Mesenchymal stem cell (in vitro differentiated cells and primary cell): ENCODE measurements at regions not wholly inside any gene's neighbourhood (a gene's known extent, or its start where the extent isn't known, plus 50 kb on each side); places are given as distances from the start of the nearest gene placed in this dataset.

Experiments
- DNase-seq: peaks from one replicate; pipeline ENCODE4 v3.0.0-alpha.2; 2013
- H2AFZ ChIP-seq: one replicate; pipeline ENCODE4 v1.6.1; 2013; ENCODE audit warnings: low read depth, mild to moderate bottlenecking, control low read depth, inconsistent platforms, low read length, moderate library complexity
- H2AK5ac ChIP-seq: 2 replicates; pipeline ENCODE4 v1.6.1; 2013; ENCODE audit warnings: low read length, moderate library complexity, mild to moderate bottlenecking, inconsistent platforms; ENCODE audit not compliant: severe bottlenecking
- H2BK120ac ChIP-seq: one replicate; pipeline ENCODE4 v1.6.1; 2013; ENCODE audit warnings: low read depth, mild to moderate bottlenecking, inconsistent platforms, low read length, moderate library complexity
- H2BK12ac ChIP-seq, 2 experiments: one replicate each; pipeline ENCODE4 v1.6.1; 2013; ENCODE audit warnings: inconsistent platforms in 2 of 2, low read length in 2 of 2, mild to moderate bottlenecking in 2 of 2, moderate library complexity in 2 of 2, control low read depth in 1 of 2
- H2BK15ac ChIP-seq: one replicate; pipeline ENCODE4 v1.6.1; 2013; ENCODE audit warnings: mild to moderate bottlenecking, low read depth, inconsistent platforms; ENCODE audit not compliant: poor library complexity, severe bottlenecking
- H2BK5ac ChIP-seq: 2 replicates; pipeline ENCODE4 v1.6.1; 2013; ENCODE audit warnings: low read depth, mild to moderate bottlenecking, low read length, control low read depth, inconsistent platforms; ENCODE audit not compliant: poor library complexity, severe bottlenecking
- H3K14ac ChIP-seq, 2 experiments: one replicate each; pipeline ENCODE4 v1.6.1; 2013; ENCODE audit warnings: inconsistent platforms in 2 of 2, low read length in 2 of 2, control low read depth in 1 of 2, mild to moderate bottlenecking in 1 of 2, moderate library complexity in 1 of 2
- H3K18ac ChIP-seq, 2 experiments: one replicate each; pipeline ENCODE4 v1.6.1; 2013; ENCODE audit warnings: inconsistent platforms in 2 of 2, low read length in 2 of 2, control low read depth in 1 of 2, low read depth in 1 of 2, mild to moderate bottlenecking in 1 of 2
- H3K23ac ChIP-seq, 2 experiments: one replicate each; pipeline ENCODE4 v1.6.1; 2013; ENCODE audit warnings: inconsistent platforms in 2 of 2, low read length in 2 of 2, mild to moderate bottlenecking in 2 of 2, moderate library complexity in 2 of 2, control low read depth in 1 of 2
- H3K27ac ChIP-seq: 2 replicates; pipeline ENCODE4 v1.5.1; 2013; ENCODE audit warnings: mild to moderate bottlenecking, moderate library complexity, low read length, control low read depth, inconsistent platforms; ENCODE audit not compliant: poor library complexity, severe bottlenecking
- H3K27me3 ChIP-seq, 2 experiments: 2 replicates each; pipeline versions ENCODE4 v1.6.1 to v1.7.0; 2013; ENCODE audit warnings: low read length in 2 of 2, mild to moderate bottlenecking in 2 of 2, moderate library complexity in 2 of 2, control low read depth in 1 of 2, inconsistent platforms in 1 of 2; ENCODE audit not compliant: control insufficient read depth in 1 of 2, insufficient read depth in 1 of 2
- H3K36me3 ChIP-seq, 2 experiments: 2 replicates each; pipeline versions ENCODE4 v1.6.1 to v1.7.0; 2013; ENCODE audit warnings: low read length in 2 of 2, control low read depth in 1 of 2, inconsistent platforms in 1 of 2, low read depth in 1 of 2, mild to moderate bottlenecking in 1 of 2; ENCODE audit not compliant: insufficient read depth in 2 of 2, control insufficient read depth in 1 of 2
- H3K4ac ChIP-seq, 2 experiments: one replicate each; pipeline ENCODE4 v1.6.1; 2013; ENCODE audit warnings: inconsistent platforms in 2 of 2, low read length in 2 of 2, mild to moderate bottlenecking in 2 of 2, moderate library complexity in 2 of 2, control low read depth in 1 of 2, low read depth in 1 of 2
- H3K4me1 ChIP-seq: 2 replicates; pipeline ENCODE4 v1.6.1; 2013; ENCODE audit warnings: low read depth, low read length, control low read depth; ENCODE audit not compliant: control insufficient read depth, insufficient read depth
- H3K4me2 ChIP-seq: 2 replicates; pipeline ENCODE4 v1.6.1; 2013; ENCODE audit warnings: low read length, mild to moderate bottlenecking, inconsistent platforms; ENCODE audit not compliant: poor library complexity, severe bottlenecking
- H3K4me3 ChIP-seq, 2 experiments: 2 replicates each; pipeline versions ENCODE4 v1.5.1 to v1.7.0; 2013; ENCODE audit warnings: low read length in 2 of 2, mild to moderate bottlenecking in 2 of 2, control low read depth in 1 of 2, low read depth in 1 of 2; ENCODE audit not compliant: insufficient read depth in 1 of 2
- H3K79me1 ChIP-seq: replicated peaks from 2 replicates; pipeline ENCODE4 v1.6.1; 2013; ENCODE audit warnings: mild to moderate bottlenecking, control low read depth, low read length, inconsistent platforms; ENCODE audit not compliant: poor library complexity, severe bottlenecking
- H3K9ac ChIP-seq: 2 replicates; pipeline ENCODE4 v1.7.0; 2013; ENCODE audit warnings: mild to moderate bottlenecking, low read length, moderate library complexity
- H3K9me3 ChIP-seq: 2 replicates; pipeline ENCODE4 v1.7.0; 2013; ENCODE audit warnings: mild to moderate bottlenecking, low read length; ENCODE audit not compliant: control insufficient read depth
- H4K8ac ChIP-seq: one replicate; pipeline ENCODE4 v1.6.1; 2013; ENCODE audit warnings: inconsistent platforms, mild to moderate bottlenecking, low read length, moderate library complexity
- H4K91ac ChIP-seq: one replicate; pipeline ENCODE4 v1.6.1; 2013; ENCODE audit warnings: mild to moderate bottlenecking, low read length, inconsistent platforms
- WGBS: methylation state at CpG from one replicate; pipeline ENCODE4 v1.1.7; 2013; ENCODE audit warnings: mixed read lengths; 5-methylcytosine and 5-hydroxymethylcytosine counted together

- Histone ChIP-seq H2AK5ac (no peak overlapping the region), H3K4me1 (no peaks in the 10 kb centered on the region), H3K79me1 (peaks cover 4% of the 10 kb centered on the region), H2BK15ac (no peak overlapping the region), H3K4me2 (no peak overlapping the region), H3K27me3 (no peaks in the 10 kb centered on the region), H3K23ac (no peak overlapping the region), H3K4me3 (no peak overlapping the region), H3K9me3 (no peaks in the 10 kb centered on the region), H3K36me3 (peaks cover 0 to 20% of the 10 kb centered on the region in 2 experiments), H4K8ac (no peak overlapping the region), H4K91ac (no peak overlapping the region), H3K18ac (no peak overlapping the region), H2BK120ac (no peak overlapping the region), H2BK5ac (no peak overlapping the region), H2BK12ac (no peak overlapping the region), H3K14ac (no peak overlapping the region), H3K27ac (no peak overlapping the region), H3K4ac (no peak overlapping the region), H3K9ac (no peak overlapping the region), H2AFZ (no peak overlapping the region)
- no peak for DNase-seq
- 83% methylated on average over 7 of the region's 7 CpGs for WGBS
Observed at GRCh38 chr6:77173472-77174074, 289.7 kb downstream of the HTR1B start.

- H3K27ac ChIP-seq: no peak overlapping the region
- no peak overlapping the region for H3K4me2 ChIP-seq
- H2BK12ac ChIP-seq: no peak overlapping the region
- peaks cover 0 to 20% of the 10 kb centered on the region in 2 experiments for H3K36me3 ChIP-seq
- no peak overlapping the region for H4K8ac ChIP-seq
- H3K4me3 ChIP-seq: no peak overlapping the region
- DNase-seq: no peak
- H2BK15ac ChIP-seq: no peak overlapping the region
- H3K14ac ChIP-seq: no peak overlapping the region
- no peak overlapping the region for H2BK5ac ChIP-seq
- no peak overlapping the region for H4K91ac ChIP-seq
- no peaks in the 10 kb centered on the region for H3K9me3 ChIP-seq
- H3K27me3 ChIP-seq: no peaks in the 10 kb centered on the region
- H2BK120ac ChIP-seq: no peak overlapping the region
- H3K9ac ChIP-seq: no peak overlapping the region
- no peak overlapping the region for H3K4ac ChIP-seq
- H2AK5ac ChIP-seq: no peak overlapping the region
- no peaks in the 10 kb centered on the region for H3K4me1 ChIP-seq
- WGBS: 96% methylated on average over 6 of the region's 6 CpGs
- H3K18ac ChIP-seq: no peak overlapping the region
- no peak overlapping the region for H3K23ac ChIP-seq
- H2AFZ ChIP-seq: no peak overlapping the region
- H3K79me1 ChIP-seq: peaks cover 4% of the 10 kb centered on the region
Observed at GRCh38 chr6:77172578-77172977, 290.7 kb downstream of the HTR1B start.

- Histone ChIP-seq H3K27ac (no peak overlapping the region), H3K14ac (no peak overlapping the region), H3K18ac (no peak overlapping the region)
Observed at GRCh38 chr6:77159730-77160129, 303.6 kb downstream of the HTR1B start.

GRCh38 chr6:77151241-77151640 lies 312.1 kb downstream of the HTR1B start:
- Histone ChIP-seq H3K4me3 (no peak overlapping the region), H4K8ac (no peak overlapping the region), H2BK5ac (no peak overlapping the region), H2BK12ac (no peak overlapping the region), H2BK15ac (no peak overlapping the region), H2AFZ (no peak overlapping the region), H3K27me3 (no peaks in the 10 kb centered on the region), H3K4me2 (no peak overlapping the region), H3K9me3 (no peaks in the 10 kb centered on the region), H2AK5ac (no peak overlapping the region), H3K14ac (no peak overlapping the region), H3K9ac (no peak overlapping the region), H4K91ac (no peak overlapping the region), H3K18ac (no peak overlapping the region), H3K27ac (no peak overlapping the region), H3K79me1 (no peaks in the 10 kb centered on the region), H3K23ac (no peak overlapping the region), H3K4ac (no peak overlapping the region), H3K36me3 (no peaks in the 10 kb centered on the region), H3K4me1 (no peaks in the 10 kb centered on the region), H2BK120ac (no peak overlapping the region)
- no peak for DNase-seq
- WGBS: 75% methylated on average over 4 of the region's 4 CpGs

More at GRCh38 chr6:77159730-77160129, 303.6 kb downstream of the HTR1B start:
- H3K4ac ChIP-seq: no peak overlapping the region
- no peaks in the 10 kb centered on the region for H3K4me1 ChIP-seq
- no peak overlapping the region for H4K8ac ChIP-seq
- no peak overlapping the region for H3K9ac ChIP-seq
- no peaks in the 10 kb centered on the region for H3K36me3 ChIP-seq
- no peaks in the 10 kb centered on the region for H3K27me3 ChIP-seq
- H3K23ac ChIP-seq: no peak overlapping the region
- H3K9me3 ChIP-seq: no peaks in the 10 kb centered on the region
- no peak for DNase-seq
- no peaks in the 10 kb centered on the region for H3K79me1 ChIP-seq
- H3K4me3 ChIP-seq: no peak overlapping the region
- no peak overlapping the region for H2AFZ ChIP-seq
- H2BK120ac ChIP-seq: no peak overlapping the region
- H2BK12ac ChIP-seq: no peak overlapping the region
- no peak overlapping the region for H2AK5ac ChIP-seq
- no peak overlapping the region for H2BK15ac ChIP-seq
- H3K4me2 ChIP-seq: no peak overlapping the region
- H2BK5ac ChIP-seq: no peak overlapping the region
- no peak overlapping the region for H4K91ac ChIP-seq
